Activated T-helper 2 cell treated with anti-CD3 and anti-CD28 coated beads, Interferon-gamma antibody, Interleukin-2, Interleukin-4, amounts not matched to agents 10 μg/mL and 5 μg/mL and 100 μg/mL, durations not matched to agents 14 hours and 24 hours and 36 hours (primary cell): ENCODE measurements at regions not wholly inside any gene's neighbourhood (a gene's known extent, or its start where the extent isn't known, plus 50 kb on each side); places are given as distances from the start of the nearest gene placed in this dataset.

Experiments
- DNase-seq: peaks from one replicate; pipeline ENCODE4 v3.0.0; 2021; ENCODE audit warnings: low spot score
- H3K27ac Mint-ChIP-seq: one replicate; pipeline ENCODE4 v1.8.0; 2021; ENCODE audit warnings: mixed read lengths
- H3K27me3 Mint-ChIP-seq: one replicate; pipeline ENCODE4 v1.8.0; 2021; ENCODE audit warnings: low read depth, mixed read lengths
- H3K36me3 Mint-ChIP-seq: one replicate; pipeline ENCODE4 v1.8.0; 2021; ENCODE audit warnings: low read depth, mixed read lengths
- H3K4me1 Mint-ChIP-seq: one replicate; pipeline ENCODE4 v1.8.0; 2021; ENCODE audit warnings: low read depth, mixed read lengths
- H3K4me3 Mint-ChIP-seq: one replicate; pipeline ENCODE4 v1.8.0; 2021; ENCODE audit warnings: low read depth, mild to moderate bottlenecking, moderate library complexity, mixed read lengths
- H3K9me3 Mint-ChIP-seq: one replicate; pipeline ENCODE4 v1.8.0; 2021; ENCODE audit warnings: mixed read lengths
- intact Hi-C: fragments of 100-400 bp; cut with micrococcal nuclease; formaldehyde crosslinking; loops from one replicate; pipeline ENCODE4 v1.15.1; 2023

GRCh38 chr13:107551521-107551920, 663.8 kb downstream of the LIG4 start:
- intact Hi-C loops: no loop called here
- Mint-ChIP-seq H3K4me3 (no peak overlapping the region), H3K27me3 (no peaks in the 10 kb centered on the region), H3K9me3 (no peaks in the 10 kb centered on the region), H3K4me1 (no peaks in the 10 kb centered on the region), H3K36me3 (no peaks in the 10 kb centered on the region), H3K27ac (no peak overlapping the region)
- no peak for DNase-seq

GRCh38 chr13:107548338-107548737, 667.0 kb downstream of the LIG4 start:
- Mint-ChIP-seq H3K27ac (no peak overlapping the region), H3K27me3 (no peaks in the 10 kb centered on the region), H3K36me3 (no peaks in the 10 kb centered on the region), H3K4me3 (no peak overlapping the region), H3K9me3 (no peaks in the 10 kb centered on the region), H3K4me1 (no peaks in the 10 kb centered on the region)
- DNase-seq: no peak
- intact Hi-C loops: no loop called here

GRCh38 chr13:107545946-107546502, 669.3 kb downstream of the LIG4 start:
- Mint-ChIP-seq H3K9me3 (peaks cover 5% of the 10 kb centered on the region), H3K4me1 (no peaks in the 10 kb centered on the region), H3K27me3 (no peaks in the 10 kb centered on the region), H3K27ac (no peak overlapping the region), H3K36me3 (no peaks in the 10 kb centered on the region), H3K4me3 (no peak overlapping the region)
- DNase-seq: no peak
- intact Hi-C loops: no loop called here

GRCh38 chr13:107534548-107534947, 680.8 kb downstream of the LIG4 start:
- Mint-ChIP-seq H3K27me3 (no peaks in the 10 kb centered on the region), H3K4me1 (no peaks in the 10 kb centered on the region), H3K36me3 (no peaks in the 10 kb centered on the region), H3K9me3 (peaks cover 4% of the 10 kb centered on the region), H3K4me3 (no peak overlapping the region), H3K27ac (no peak overlapping the region)
- DNase-seq: no peak
- intact Hi-C loops: no loop called here

- Mint-ChIP-seq H3K4me1 (no peaks in the 10 kb centered on the region), H3K4me3 (no peak overlapping the region), H3K9me3 (peaks cover 4% of the 10 kb centered on the region), H3K27me3 (no peaks in the 10 kb centered on the region), H3K36me3 (no peaks in the 10 kb centered on the region), H3K27ac (no peak overlapping the region)
- intact Hi-C loops: no loop called here
- no peak for DNase-seq
These were observed 683.5 kb downstream of the LIG4 start for GRCh38 chr13:107531816-107532215.

GRCh38 chr13:107531180-107531579, 684.2 kb downstream of the LIG4 start:
- peaks cover 4% of the 10 kb centered on the region for H3K9me3 Mint-ChIP-seq
- no peaks in the 10 kb centered on the region for H3K36me3 Mint-ChIP-seq
- intact Hi-C loops: no loop called here
- no peak overlapping the region for H3K4me3 Mint-ChIP-seq
- no peaks in the 10 kb centered on the region for H3K4me1 Mint-ChIP-seq
- DNase-seq: no peak
- H3K27ac Mint-ChIP-seq: no peak overlapping the region
- no peaks in the 10 kb centered on the region for H3K27me3 Mint-ChIP-seq

- no peak overlapping the region for H3K27ac Mint-ChIP-seq
- intact Hi-C loops: no loop called here
- no peaks in the 10 kb centered on the region for H3K27me3 Mint-ChIP-seq
- H3K36me3 Mint-ChIP-seq: no peaks in the 10 kb centered on the region
- peaks cover 4% of the 10 kb centered on the region for H3K9me3 Mint-ChIP-seq
- no peak for DNase-seq
- no peaks in the 10 kb centered on the region for H3K4me1 Mint-ChIP-seq
- no peak overlapping the region for H3K4me3 Mint-ChIP-seq
These were observed 686.3 kb downstream of the LIG4 start for GRCh38 chr13:107529035-107529434.

GRCh38 chr13:107518780-107519179, 696.6 kb downstream of the LIG4 start:
- Mint-ChIP-seq H3K27ac (no peak overlapping the region), H3K4me1 (no peaks in the 10 kb centered on the region), H3K36me3 (no peaks in the 10 kb centered on the region), H3K27me3 (no peaks in the 10 kb centered on the region), H3K4me3 (no peak overlapping the region), H3K9me3 (peaks cover 29% of the 10 kb centered on the region)
- no peak for DNase-seq
- intact Hi-C loops: no loop called here

GRCh38 chr13:107518292-107518691, 697.0 kb downstream of the LIG4 start:
- Mint-ChIP-seq H3K4me3 (no peak overlapping the region), H3K4me1 (no peaks in the 10 kb centered on the region), H3K27me3 (no peaks in the 10 kb centered on the region), H3K36me3 (no peaks in the 10 kb centered on the region), H3K9me3 (peaks cover 29% of the 10 kb centered on the region), H3K27ac (no peak overlapping the region)
- intact Hi-C loops: no loop called here
- no peak for DNase-seq

- DNase-seq: no peak
- H3K4me1 Mint-ChIP-seq: no peaks in the 10 kb centered on the region
- H3K36me3 Mint-ChIP-seq: no peaks in the 10 kb centered on the region
- H3K4me3 Mint-ChIP-seq: no peak overlapping the region
- no peak overlapping the region for H3K27ac Mint-ChIP-seq
- intact Hi-C loops: no loop called here
- H3K27me3 Mint-ChIP-seq: no peaks in the 10 kb centered on the region
- H3K9me3 Mint-ChIP-seq: peaks cover 25% of the 10 kb centered on the region
These were observed 698.8 kb downstream of the LIG4 start for GRCh38 chr13:107516517-107516916.

- H3K36me3 Mint-ChIP-seq: no peaks in the 10 kb centered on the region
- H3K4me1 Mint-ChIP-seq: no peaks in the 10 kb centered on the region
These were observed 702.8 kb downstream of the LIG4 start for GRCh38 chr13:107512551-107512950.

GRCh38 chr13:107497661-107498060, 717.7 kb downstream of the LIG4 start:
- Mint-ChIP-seq H3K4me3 (no peak overlapping the region), H3K36me3 (no peaks in the 10 kb centered on the region), H3K9me3 (peaks cover 9% of the 10 kb centered on the region), H3K27ac (no peak overlapping the region), H3K27me3 (no peaks in the 10 kb centered on the region), H3K4me1 (no peaks in the 10 kb centered on the region)
- intact Hi-C loops: no loop called here
- DNase-seq: no peak

More at GRCh38 chr13:107512551-107512950, 702.8 kb downstream of the LIG4 start:
- intact Hi-C loops: no loop called here
- Mint-ChIP-seq H3K9me3 (peaks cover 23% of the 10 kb centered on the region), H3K27ac (no peak overlapping the region), H3K27me3 (no peaks in the 10 kb centered on the region), H3K4me3 (no peak overlapping the region)
- DNase-seq: no peak

- H3K27me3 Mint-ChIP-seq: no peaks in the 10 kb centered on the region
These were observed 722.1 kb downstream of the LIG4 start for GRCh38 chr13:107493266-107493665.

GRCh38 chr13:107482688-107483087, 732.6 kb downstream of the LIG4 start:
- intact Hi-C loops: no loop called here
- Mint-ChIP-seq H3K9me3 (peaks cover 6% of the 10 kb centered on the region), H3K27ac (no peak overlapping the region), H3K4me3 (no peak overlapping the region), H3K27me3 (no peaks in the 10 kb centered on the region), H3K36me3 (no peaks in the 10 kb centered on the region), H3K4me1 (no peaks in the 10 kb centered on the region)
- DNase-seq: no peak

More at GRCh38 chr13:107493266-107493665, 722.1 kb downstream of the LIG4 start:
- intact Hi-C loops: no loop called here
- no peaks in the 10 kb centered on the region for H3K4me1 Mint-ChIP-seq
- H3K27ac Mint-ChIP-seq: no peak overlapping the region
- H3K4me3 Mint-ChIP-seq: no peak overlapping the region
- no peak for DNase-seq
- peaks cover 21% of the 10 kb centered on the region for H3K9me3 Mint-ChIP-seq
- H3K36me3 Mint-ChIP-seq: no peaks in the 10 kb centered on the region
